DND-41 (cell line): ENCODE measurements at regions not wholly inside any gene's neighbourhood (a gene's known extent, or its start where the extent isn't known, plus 50 kb on each side); places are given as distances from the start of the nearest gene placed in this dataset.

Experiments
- EZH2 ChIP-seq: IDR thresholded peaks from 3 replicates; pipeline ENCODE4 v1.6.1; 2012; ENCODE audit warnings: borderline replicate concordance, low read depth, mild to moderate bottlenecking, moderate library complexity, low read length, inconsistent platforms; ENCODE audit not compliant: severe bottlenecking
- TF ChIP-seq, protein P1 (sequence below): IDR thresholded peaks from 2 replicates; pipeline ENCODE4 v1.5.1; 2012; ENCODE audit warnings: borderline replicate concordance, low read length, moderate library complexity, mild to moderate bottlenecking; ENCODE audit not compliant: poor library complexity, severe bottlenecking; ENCODE audit errors: extremely low read depth

DNA sequence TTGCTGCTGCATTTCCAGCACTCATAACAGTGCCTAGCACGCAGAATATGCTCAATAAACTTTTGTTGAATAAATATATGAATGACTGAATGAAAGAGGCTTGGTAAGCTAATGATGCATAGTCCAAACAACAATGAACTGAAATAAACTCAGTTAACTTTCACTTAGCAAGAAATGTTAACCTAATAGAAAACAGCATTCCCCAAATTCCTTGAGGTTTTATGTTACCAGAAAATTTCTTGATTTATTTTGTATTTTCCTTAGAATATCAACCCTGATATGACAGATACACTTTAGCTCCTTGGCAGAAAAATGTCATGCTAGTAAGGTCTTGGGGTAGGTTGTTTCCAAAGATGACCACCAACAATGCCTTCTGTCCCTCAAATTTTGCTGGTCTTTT lies 217.4 kb downstream of the KCNE4 start:
- TF ChIP-seq, protein P1, sequence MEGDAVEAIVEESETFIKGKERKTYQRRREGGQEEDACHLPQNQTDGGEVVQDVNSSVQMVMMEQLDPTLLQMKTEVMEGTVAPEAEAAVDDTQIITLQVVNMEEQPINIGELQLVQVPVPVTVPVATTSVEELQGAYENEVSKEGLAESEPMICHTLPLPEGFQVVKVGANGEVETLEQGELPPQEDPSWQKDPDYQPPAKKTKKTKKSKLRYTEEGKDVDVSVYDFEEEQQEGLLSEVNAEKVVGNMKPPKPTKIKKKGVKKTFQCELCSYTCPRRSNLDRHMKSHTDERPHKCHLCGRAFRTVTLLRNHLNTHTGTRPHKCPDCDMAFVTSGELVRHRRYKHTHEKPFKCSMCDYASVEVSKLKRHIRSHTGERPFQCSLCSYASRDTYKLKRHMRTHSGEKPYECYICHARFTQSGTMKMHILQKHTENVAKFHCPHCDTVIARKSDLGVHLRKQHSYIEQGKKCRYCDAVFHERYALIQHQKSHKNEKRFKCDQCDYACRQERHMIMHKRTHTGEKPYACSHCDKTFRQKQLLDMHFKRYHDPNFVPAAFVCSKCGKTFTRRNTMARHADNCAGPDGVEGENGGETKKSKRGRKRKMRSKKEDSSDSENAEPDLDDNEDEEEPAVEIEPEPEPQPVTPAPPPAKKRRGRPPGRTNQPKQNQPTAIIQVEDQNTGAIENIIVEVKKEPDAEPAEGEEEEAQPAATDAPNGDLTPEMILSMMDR: no peak
- no peak for TF ChIP-seq EZH2
